HG02943 (cell line): ENCODE measurements at regions not wholly inside any gene's neighbourhood (a gene's known extent, or its start where the extent isn't known, plus 50 kb on each side); places are given as distances from the start of the nearest gene placed in this dataset.

ENCODE experiments used
- ATAC-seq: cut with Tn5 transposase; IDR thresholded peaks from one replicate; pipeline ENCODE4 v1.9.1; 2021; ENCODE audit warnings: mild to moderate bottlenecking, low read depth, moderate library complexity; ENCODE audit not compliant: unreplicated experiment

- ATAC-seq: no peak
These were observed 255.0 kb upstream of the PITX2 start for GRCh38 chr4:110877778-110878370.

GRCh38 chr4:110878413-110878812 lies 255.5 kb upstream of the PITX2 start:
- no peak for ATAC-seq

GRCh38 chr4:110878956-110879355 lies 256.1 kb upstream of the PITX2 start:
- no peak for ATAC-seq

GRCh38 chr4:110886270-110886669 lies 263.4 kb upstream of the PITX2 start:
- ATAC-seq: no peak

GRCh38 chr4:110886856-110887255 lies 264.0 kb upstream of the PITX2 start:
- ATAC-seq: no peak

- ATAC-seq: no peak
These were observed 274.9 kb upstream of the PITX2 start for GRCh38 chr4:110897784-110898183.

- peak; percentile 92 for ATAC-seq
These were observed 275.4 kb upstream of the PITX2 start for GRCh38 chr4:110898290-110898689.

GRCh38 chr4:110900213-110900769 lies 277.4 kb upstream of the PITX2 start:
- ATAC-seq: no peak

GRCh38 chr4:110902500-110902899 lies 279.6 kb upstream of the PITX2 start:
- no peak for ATAC-seq

- no peak for ATAC-seq
These were observed 281.7 kb upstream of the PITX2 start for GRCh38 chr4:110904435-110905065.

- ATAC-seq: no peak
These were observed 282.5 kb upstream of the PITX2 start for GRCh38 chr4:110905367-110905766.

- ATAC-seq: no peak
These were observed 285.0 kb upstream of the PITX2 start for GRCh38 chr4:110907801-110908313.

- no peak for ATAC-seq
These were observed 291.9 kb upstream of the PITX2 start for GRCh38 chr4:110914791-110915190.

GRCh38 chr4:110915301-110915700 lies 292.4 kb upstream of the PITX2 start:
- no peak for ATAC-seq

GRCh38 chr4:110916505-110916904 lies 293.6 kb upstream of the PITX2 start:
- no peak for ATAC-seq

GRCh38 chr4:110917835-110918234 lies 295.0 kb upstream of the PITX2 start:
- no peak for ATAC-seq

- no peak for ATAC-seq
These were observed 298.1 kb upstream of the PITX2 start for GRCh38 chr4:110920990-110921389.

- no peak for ATAC-seq
These were observed 301.9 kb upstream of the PITX2 start for GRCh38 chr4:110924761-110925160.

- no peak for ATAC-seq
These were observed 304.0 kb upstream of the PITX2 start for GRCh38 chr4:110926841-110927400.

GRCh38 chr4:110933341-110933740 lies 310.5 kb upstream of the PITX2 start:
- ATAC-seq: no peak

- ATAC-seq: no peak
These were observed 321.6 kb upstream of the PITX2 start for GRCh38 chr4:110944501-110944900.

GRCh38 chr4:110945600-110945999 lies 322.7 kb upstream of the PITX2 start:
- no peak for ATAC-seq
